ENCODE measurements at regions not wholly inside any gene's neighbourhood (a gene's known extent, or its start where the extent isn't known, plus 50 kb on each side); places are given as distances from the start of the nearest gene placed in this dataset.

- Histone ChIP-seq H4K20me1 (ENCODE audit: insufficient read depth) (no peaks in the 10 kb centered on the region), H3K9me2 (ENCODE audit: insufficient read depth) (no peaks in the 10 kb centered on the region), H3K4me1 (ENCODE audit: control insufficient read depth in 1 of 2, insufficient read depth in 2 of 2, low read length in 2 of 2) (no peaks in the 10 kb centered on the region), H3K27me3 (ENCODE audit: insufficient read depth, low read length) (no peaks in the 10 kb centered on the region), H3K27ac (ENCODE audit: low read depth, low read length) (no peak overlapping the region), H3K4me3 (replicated peaks in 1 of 2; ENCODE audit: low read depth in 1 of 2, low read length in 2 of 2) (no peak overlapping the region), H3K36me3 (ENCODE audit: control insufficient read depth in 1 of 2, insufficient read depth in 2 of 2, low read length in 2 of 2) (no peaks in the 10 kb centered on the region), H3K4me2 (ENCODE audit: low read length) (no peak overlapping the region), H3K9me3 (ENCODE audit: control insufficient read depth in 1 of 2, insufficient read depth in 1 of 2, low read depth in 1 of 2, low read length in 2 of 2) (peaks cover 7 to 18% of the 10 kb centered on the region in 2 experiments; a peak in 2 of 4 replicates), H3K9ac (ENCODE audit: low read length) (no peak overlapping the region), H2AFZ (ENCODE audit: low read depth, low read length, poor library complexity, severe bottlenecking) (no peak overlapping the region), H3K79me2 (ENCODE audit: insufficient read depth, low read length) (no peaks in the 10 kb centered on the region)
- CTCF ChIA-PET = no interaction called here
- intact Hi-C loops (cut with micrococcal nuclease) = no loop called here
- DNase-seq (ENCODE audit: low read depth, low spot score) (no peak), ATAC-seq (no peak)
- POLR2A ChIA-PET = no interaction called here
- no TSS peak for BruUV-seq (replicated peaks)
- RAD21 ChIA-PET (ENCODE audit: low non-redundant PET in 1 of 2, low total read pairs in 2 of 2, uncharacterized antibody in 2 of 2, unreplicated experiment in 2 of 2) = no interaction called here
- TF ChIP-seq FOSL1 (IDR thresholded peaks at IDR 0.05; ENCODE audit: low read depth) (no peak), JUND (IDR thresholded peaks at IDR 0.05) (no peak), POLR2A (IDR thresholded peaks at IDR 0.05; ENCODE audit: borderline replicate concordance, extremely low read depth, insufficient read depth, insufficient read length) (no peak), TCF7L2 (IDR thresholded peaks at IDR 0.05; ENCODE audit: borderline replicate concordance, extremely low read depth, insufficient read depth, insufficient read length) (no peak), ZNF274 (IDR thresholded peaks at IDR 0.05; ENCODE audit: low read depth, low read length) (no peak), SIN3A (IDR thresholded peaks at IDR 0.05; ENCODE audit: low read depth) (no peak), EZH2 (IDR thresholded peaks at IDR 0.05) (no peak), RAD21 (IDR thresholded peaks at IDR 0.05; ENCODE audit: low read depth) (no peak), EZH2phosphoT487 (IDR thresholded peaks at IDR 0.05; ENCODE audit: borderline replicate concordance) (no peak)
- TF ChIP-seq, protein P1, sequence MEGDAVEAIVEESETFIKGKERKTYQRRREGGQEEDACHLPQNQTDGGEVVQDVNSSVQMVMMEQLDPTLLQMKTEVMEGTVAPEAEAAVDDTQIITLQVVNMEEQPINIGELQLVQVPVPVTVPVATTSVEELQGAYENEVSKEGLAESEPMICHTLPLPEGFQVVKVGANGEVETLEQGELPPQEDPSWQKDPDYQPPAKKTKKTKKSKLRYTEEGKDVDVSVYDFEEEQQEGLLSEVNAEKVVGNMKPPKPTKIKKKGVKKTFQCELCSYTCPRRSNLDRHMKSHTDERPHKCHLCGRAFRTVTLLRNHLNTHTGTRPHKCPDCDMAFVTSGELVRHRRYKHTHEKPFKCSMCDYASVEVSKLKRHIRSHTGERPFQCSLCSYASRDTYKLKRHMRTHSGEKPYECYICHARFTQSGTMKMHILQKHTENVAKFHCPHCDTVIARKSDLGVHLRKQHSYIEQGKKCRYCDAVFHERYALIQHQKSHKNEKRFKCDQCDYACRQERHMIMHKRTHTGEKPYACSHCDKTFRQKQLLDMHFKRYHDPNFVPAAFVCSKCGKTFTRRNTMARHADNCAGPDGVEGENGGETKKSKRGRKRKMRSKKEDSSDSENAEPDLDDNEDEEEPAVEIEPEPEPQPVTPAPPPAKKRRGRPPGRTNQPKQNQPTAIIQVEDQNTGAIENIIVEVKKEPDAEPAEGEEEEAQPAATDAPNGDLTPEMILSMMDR (IDR thresholded peaks at IDR 0.05 in 2 of 3, conservative IDR thresholded peaks at IDR 0.05 in 1 of 3; ENCODE audit: borderline replicate concordance in 1 of 3, insufficient read depth in 1 of 3, low read depth in 2 of 3, low read length in 2 of 3) = no peak
- TF ChIP-seq, protein P2, sequence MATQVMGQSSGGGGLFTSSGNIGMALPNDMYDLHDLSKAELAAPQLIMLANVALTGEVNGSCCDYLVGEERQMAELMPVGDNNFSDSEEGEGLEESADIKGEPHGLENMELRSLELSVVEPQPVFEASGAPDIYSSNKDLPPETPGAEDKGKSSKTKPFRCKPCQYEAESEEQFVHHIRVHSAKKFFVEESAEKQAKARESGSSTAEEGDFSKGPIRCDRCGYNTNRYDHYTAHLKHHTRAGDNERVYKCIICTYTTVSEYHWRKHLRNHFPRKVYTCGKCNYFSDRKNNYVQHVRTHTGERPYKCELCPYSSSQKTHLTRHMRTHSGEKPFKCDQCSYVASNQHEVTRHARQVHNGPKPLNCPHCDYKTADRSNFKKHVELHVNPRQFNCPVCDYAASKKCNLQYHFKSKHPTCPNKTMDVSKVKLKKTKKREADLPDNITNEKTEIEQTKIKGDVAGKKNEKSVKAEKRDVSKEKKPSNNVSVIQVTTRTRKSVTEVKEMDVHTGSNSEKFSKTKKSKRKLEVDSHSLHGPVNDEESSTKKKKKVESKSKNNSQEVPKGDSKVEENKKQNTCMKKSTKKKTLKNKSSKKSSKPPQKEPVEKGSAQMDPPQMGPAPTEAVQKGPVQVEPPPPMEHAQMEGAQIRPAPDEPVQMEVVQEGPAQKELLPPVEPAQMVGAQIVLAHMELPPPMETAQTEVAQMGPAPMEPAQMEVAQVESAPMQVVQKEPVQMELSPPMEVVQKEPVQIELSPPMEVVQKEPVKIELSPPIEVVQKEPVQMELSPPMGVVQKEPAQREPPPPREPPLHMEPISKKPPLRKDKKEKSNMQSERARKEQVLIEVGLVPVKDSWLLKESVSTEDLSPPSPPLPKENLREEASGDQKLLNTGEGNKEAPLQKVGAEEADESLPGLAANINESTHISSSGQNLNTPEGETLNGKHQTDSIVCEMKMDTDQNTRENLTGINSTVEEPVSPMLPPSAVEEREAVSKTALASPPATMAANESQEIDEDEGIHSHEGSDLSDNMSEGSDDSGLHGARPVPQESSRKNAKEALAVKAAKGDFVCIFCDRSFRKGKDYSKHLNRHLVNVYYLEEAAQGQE (IDR thresholded peaks at IDR 0.05; ENCODE audit: low read depth) = no peak
These were observed 669.3 kb downstream of the LIG4 start for GRCh38 chr13:107545946-107546502.
